HUES64 (cell line): ENCODE measurements at regions not wholly inside any gene's neighbourhood (a gene's known extent, or its start where the extent isn't known, plus 50 kb on each side); places are given as distances from the start of the nearest gene placed in this dataset.

ENCODE experiments used
- H3K27ac ChIP-seq: 2 replicates; pipeline ENCODE4 v1.7.0; 2013; ENCODE audit warnings: low read depth, low read length, inconsistent platforms
- H3K27me3 ChIP-seq: 2 replicates; pipeline ENCODE4 v1.6.1; 2013; ENCODE audit warnings: mild to moderate bottlenecking, low read length; ENCODE audit not compliant: insufficient read depth
- H3K36me3 ChIP-seq: 2 replicates; pipeline ENCODE4 v1.6.1; 2013; ENCODE audit warnings: mild to moderate bottlenecking, low read length; ENCODE audit not compliant: insufficient read depth
- H3K4me1 ChIP-seq: 2 replicates; pipeline ENCODE4 v1.6.1; 2013; ENCODE audit warnings: mild to moderate bottlenecking, low read length, moderate library complexity; ENCODE audit not compliant: insufficient read depth
- H3K4me3 ChIP-seq: 2 replicates; pipeline ENCODE4 v1.5.1; 2013; ENCODE audit warnings: mild to moderate bottlenecking, low read length, moderate library complexity
- H3K9ac ChIP-seq: 2 replicates; pipeline ENCODE4 v1.6.1; 2013; ENCODE audit warnings: mild to moderate bottlenecking, low read depth, low read length
- H3K9me3 ChIP-seq: 2 replicates; pipeline ENCODE4 v1.6.1; 2013; ENCODE audit warnings: low read depth, low read length; ENCODE audit not compliant: insufficient read depth
- WGBS: fragments of 150-250, 120-280 bp; methylation state at CpG from one replicate; pipeline ENCODE4 v1.1.7; 2013; ENCODE audit warnings: missing lambda C conversion rate; 5-methylcytosine and 5-hydroxymethylcytosine counted together

GRCh38 chr5:3736466-3736865 is 140.8 kb downstream of the IRX1 start:
- H3K36me3 ChIP-seq, result no peaks in the 10 kb centered on the region
- 87% methylated on average over 16 of the region's 16 CpGs for WGBS
- H3K9ac ChIP-seq, result no peak overlapping the region
- no peaks in the 10 kb centered on the region for H3K27me3 ChIP-seq
- H3K27ac ChIP-seq, result no peak overlapping the region
- H3K4me1 ChIP-seq, result no peaks in the 10 kb centered on the region
- no peak overlapping the region for H3K4me3 ChIP-seq
- H3K9me3 ChIP-seq, result no peaks in the 10 kb centered on the region

DNA sequence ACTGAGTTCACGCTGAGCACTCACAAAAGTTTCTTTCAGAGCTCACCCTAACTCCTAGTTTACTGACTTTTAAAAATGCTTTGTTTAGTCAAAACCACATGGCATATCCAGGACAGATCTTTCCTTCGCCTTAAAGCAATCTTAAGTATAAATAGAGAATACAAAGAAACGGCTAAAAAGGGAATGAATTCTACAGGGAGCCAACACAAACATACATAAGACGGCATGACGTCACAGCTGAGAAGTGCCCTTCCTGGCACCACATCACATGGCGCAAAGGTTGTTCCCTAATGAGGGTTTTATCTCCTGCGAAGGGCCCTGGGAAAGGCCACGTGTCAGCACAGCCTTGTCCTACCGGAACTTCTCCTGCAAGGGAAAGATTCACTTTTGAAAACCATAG is 141.3 kb downstream of the IRX1 start:
- Histone ChIP-seq H3K36me3 (no peaks in the 10 kb centered on the region), H3K4me3 (no peak overlapping the region), H3K9me3 (no peaks in the 10 kb centered on the region), H3K9ac (no peak overlapping the region), H3K27ac (no peak overlapping the region), H3K27me3 (no peaks in the 10 kb centered on the region), H3K4me1 (no peaks in the 10 kb centered on the region)
- WGBS, result 98% methylated on average over 8 of the region's 9 CpGs

- Histone ChIP-seq H3K9me3 (no peaks in the 10 kb centered on the region), H3K4me1 (no peaks in the 10 kb centered on the region), H3K27me3 (no peaks in the 10 kb centered on the region), H3K9ac (no peak overlapping the region), H3K4me3 (no peak overlapping the region), H3K36me3 (no peaks in the 10 kb centered on the region), H3K27ac (no peak overlapping the region)
- WGBS, result 90% methylated on average over 3 of the region's 3 CpGs
These were observed 143.3 kb downstream of the IRX1 start for GRCh38 chr5:3738919-3739318.

- no peaks in the 10 kb centered on the region for H3K27me3 ChIP-seq
- H3K4me3 ChIP-seq, result no peak overlapping the region
- no peaks in the 10 kb centered on the region for H3K9me3 ChIP-seq
- 96% methylated on average over 26 of the region's 27 CpGs for WGBS
- no peaks in the 10 kb centered on the region for H3K36me3 ChIP-seq
- no peak overlapping the region for H3K9ac ChIP-seq
- no peak overlapping the region for H3K27ac ChIP-seq
- no peaks in the 10 kb centered on the region for H3K4me1 ChIP-seq
These were observed 145.1 kb downstream of the IRX1 start for GRCh38 chr5:3740546-3741373.

- WGBS, result 94% methylated on average over 8 of the region's 8 CpGs
- 0 out of 2 replicates have a peak, but pooled peaks cover 3% of the 10 kb centered on the region for H3K9me3 ChIP-seq
- no peak overlapping the region for H3K27ac ChIP-seq
- no peaks in the 10 kb centered on the region for H3K27me3 ChIP-seq
- no peak overlapping the region for H3K9ac ChIP-seq
- no peak overlapping the region for H3K4me3 ChIP-seq
- H3K36me3 ChIP-seq, result no peaks in the 10 kb centered on the region
- H3K4me1 ChIP-seq, result no peaks in the 10 kb centered on the region
These were observed 145.7 kb downstream of the IRX1 start for GRCh38 chr5:3741374-3741770.

GRCh38 chr5:3742750-3743149 is 147.1 kb downstream of the IRX1 start:
- Histone ChIP-seq H3K9me3 (peaks cover 11% of the 10 kb centered on the region; the same call in 1 of the 2 replicates), H3K9ac (no peak overlapping the region), H3K27ac (no peak overlapping the region), H3K27me3 (no peaks in the 10 kb centered on the region), H3K4me1 (no peaks in the 10 kb centered on the region), H3K4me3 (no peak overlapping the region), H3K36me3 (no peaks in the 10 kb centered on the region)
- 94% methylated on average over 3 of the region's 3 CpGs for WGBS

DNA sequence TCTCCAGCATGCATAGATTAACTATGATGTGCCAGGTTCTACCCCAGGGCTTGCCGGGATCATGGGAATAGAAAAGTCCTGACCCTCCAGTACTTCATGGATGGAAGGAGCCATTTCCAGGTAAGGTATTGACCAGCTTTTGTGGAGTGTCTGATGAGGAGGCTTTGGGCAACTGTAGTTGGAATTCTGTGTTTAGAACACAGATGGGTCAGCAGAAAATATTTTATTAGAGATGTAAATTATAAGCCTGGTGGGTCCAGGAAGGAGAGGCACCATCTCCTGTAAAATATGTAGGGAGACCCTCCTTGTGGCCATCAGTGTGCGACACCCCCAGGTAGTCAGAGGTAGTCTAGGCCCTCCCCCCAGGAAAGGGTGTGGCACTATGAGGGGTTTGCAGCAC is 156.2 kb downstream of the IRX1 start:
- H3K4me3 ChIP-seq, result no peak overlapping the region
- peaks cover 14% of the 10 kb centered on the region; the same call in 1 of the 2 replicates for H3K9me3 ChIP-seq
- no peak overlapping the region for H3K9ac ChIP-seq
- H3K36me3 ChIP-seq, result no peaks in the 10 kb centered on the region
- H3K4me1 ChIP-seq, result peaks cover 2% of the 10 kb centered on the region; the same call in 1 of the 2 replicates
- no peaks in the 10 kb centered on the region for H3K27me3 ChIP-seq
- H3K27ac ChIP-seq, result no peak overlapping the region
- WGBS, result 94% methylated on average over 2 of the region's 2 CpGs

DNA sequence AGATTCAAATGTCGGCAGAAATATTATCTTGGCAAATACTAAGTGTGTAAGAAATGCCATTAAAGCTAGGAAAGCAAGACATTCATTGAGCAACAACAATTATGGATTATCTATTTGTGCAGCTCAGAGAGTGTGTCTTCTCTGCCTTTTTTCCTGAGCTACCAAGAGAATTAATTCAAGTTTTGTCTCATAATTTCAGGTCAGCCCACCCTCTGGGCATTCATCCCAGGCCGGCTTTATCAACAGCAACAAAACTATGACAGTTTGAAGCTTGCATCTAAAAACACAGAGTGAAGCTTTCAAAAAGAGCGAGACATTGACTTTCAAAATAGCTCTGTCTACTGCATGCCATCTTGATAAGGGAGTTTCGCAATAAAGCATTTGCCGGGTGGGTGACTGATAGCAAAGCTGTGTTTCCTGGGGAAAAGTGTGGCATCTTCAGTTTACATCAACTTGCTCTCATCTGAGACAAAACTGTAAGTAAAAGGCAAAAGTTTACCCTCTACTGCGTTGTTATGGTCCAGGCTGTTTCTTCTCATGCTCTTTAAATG is 182.4 kb downstream of the IRX1 start:
- Histone ChIP-seq H3K27me3 (no peaks in the 10 kb centered on the region), H3K9me3 (no peaks in the 10 kb centered on the region), H3K27ac (no peak overlapping the region), H3K36me3 (no peaks in the 10 kb centered on the region), H3K9ac (no peak overlapping the region), H3K4me3 (no peak overlapping the region), H3K4me1 (peaks cover 8% of the 10 kb centered on the region; the same call in 1 of the 2 replicates)
- WGBS, result 92% methylated on average over 6 of the region's 6 CpGs

GRCh38 chr5:3778945-3779344 is 183.3 kb downstream of the IRX1 start:
- WGBS, result 92% methylated on average over 2 of the region's 2 CpGs
- no peak overlapping the region for H3K27ac ChIP-seq
- H3K4me1 ChIP-seq, result peaks cover 8% of the 10 kb centered on the region; the same call in 1 of the 2 replicates
- no peak overlapping the region for H3K4me3 ChIP-seq
- H3K9me3 ChIP-seq, result no peaks in the 10 kb centered on the region
- no peak overlapping the region for H3K9ac ChIP-seq
- H3K36me3 ChIP-seq, result no peaks in the 10 kb centered on the region
- H3K27me3 ChIP-seq, result no peaks in the 10 kb centered on the region

GRCh38 chr5:3780278-3780677 is 184.6 kb downstream of the IRX1 start:
- WGBS, result 96% methylated on average over 7 of the region's 7 CpGs
- Histone ChIP-seq H3K4me3 (no peak overlapping the region), H3K4me1 (peaks cover 8% of the 10 kb centered on the region; the same call in 1 of the 2 replicates), H3K9ac (no peak overlapping the region), H3K36me3 (no peaks in the 10 kb centered on the region), H3K27ac (no peak overlapping the region), H3K9me3 (no peaks in the 10 kb centered on the region), H3K27me3 (no peaks in the 10 kb centered on the region)

DNA sequence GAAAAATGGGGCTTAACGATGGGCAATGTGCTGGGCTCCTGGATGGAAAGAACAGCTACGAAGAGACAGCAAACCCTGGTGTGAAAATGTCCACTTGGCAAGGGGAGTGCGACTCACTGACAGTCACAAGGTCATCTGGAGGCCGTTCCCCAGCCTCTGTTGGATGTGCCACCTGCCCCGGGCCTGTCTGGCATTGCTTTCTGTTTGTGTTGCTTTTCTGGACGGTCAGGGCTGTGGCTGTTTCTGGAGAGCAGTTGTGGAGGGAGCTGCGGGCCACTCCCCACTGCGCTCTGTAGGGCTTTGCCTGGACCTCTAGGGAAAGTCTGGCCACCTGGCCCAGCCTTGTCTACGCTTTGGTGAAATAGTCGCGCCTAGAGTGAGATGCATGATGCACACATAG is 185.3 kb downstream of the IRX1 start:
- Histone ChIP-seq H3K4me3 (no peak overlapping the region), H3K36me3 (no peaks in the 10 kb centered on the region), H3K27me3 (no peaks in the 10 kb centered on the region), H3K27ac (no peak overlapping the region), H3K9me3 (no peaks in the 10 kb centered on the region), H3K9ac (no peak overlapping the region), H3K4me1 (peaks cover 8% of the 10 kb centered on the region; the same call in 1 of the 2 replicates)
- WGBS, result 95% methylated on average over 11 of the region's 11 CpGs
